Erythroblast (primary cell): ENCODE measurements at regions not wholly inside any gene's neighbourhood (a gene's known extent, or its start where the extent isn't known, plus 50 kb on each side); places are given as distances from the start of the nearest gene placed in this dataset.

ENCODE experiments used
- DNase-seq, 2 experiments: peaks; one replicate each; lab custom pipeline; 2025; lab: John Stamatoyannopoulos, UW
- GATA1 ChIP-seq: IDR thresholded peaks from 2 replicates; pipeline ENCODE4 v1.6.1; 2011; ENCODE audit warnings: low read depth, mild to moderate bottlenecking, control low read depth, low read length, moderate library complexity
- POLR2A ChIP-seq: IDR thresholded peaks from 2 replicates; pipeline ENCODE4 v1.6.1; 2011; ENCODE audit warnings: mild to moderate bottlenecking, low read length

- DNase-seq: no peak
- TF ChIP-seq POLR2A (no peak), GATA1 (no peak)
These were observed 522.4 kb downstream of the KCTD12 start for GRCh38 chr13:76363682-76364289.

GRCh38 chr13:76361868-76362267 is 524.3 kb downstream of the KCTD12 start:
- TF ChIP-seq POLR2A (no peak), GATA1 (no peak)
- DNase-seq: no peak

GRCh38 chr13:76351541-76352229 is 534.5 kb downstream of the KCTD12 start:
- TF ChIP-seq GATA1: no peak
- TF ChIP-seq POLR2A: no peak
- DNase-seq: no peak

GRCh38 chr13:76350399-76350798 is 535.8 kb downstream of the KCTD12 start:
- TF ChIP-seq GATA1 (no peak), POLR2A (no peak)
- DNase-seq: no peak

- no peak for DNase-seq
These were observed 536.5 kb downstream of the KCTD12 start for GRCh38 chr13:76349700-76350099.

GRCh38 chr13:76339649-76340048 is 546.6 kb downstream of the KCTD12 start:
- no peak for TF ChIP-seq POLR2A
- no peak for TF ChIP-seq GATA1
- no peak for DNase-seq

More at GRCh38 chr13:76349700-76350099, 536.5 kb downstream of the KCTD12 start:
- TF ChIP-seq GATA1 (no peak), POLR2A (no peak)

GRCh38 chr13:76338003-76338402 is 548.2 kb downstream of the KCTD12 start:
- no peak for DNase-seq
- TF ChIP-seq GATA1 (no peak), POLR2A (no peak)

GRCh38 chr13:76336889-76337844 is 549.0 kb downstream of the KCTD12 start:
- TF ChIP-seq GATA1 (no peak), POLR2A (no peak)
- no peak for DNase-seq

GRCh38 chr13:76335463-76335862 is 550.7 kb downstream of the KCTD12 start:
- TF ChIP-seq POLR2A (no peak), GATA1 (no peak)
- no peak for DNase-seq

- no peak for DNase-seq
- TF ChIP-seq GATA1 (no peak), POLR2A (no peak)
These were observed 554.1 kb downstream of the KCTD12 start for GRCh38 chr13:76331943-76332712.

GRCh38 chr13:76330761-76331160 is 555.4 kb downstream of the KCTD12 start:
- TF ChIP-seq POLR2A (no peak), GATA1 (no peak)
- no peak for DNase-seq

GRCh38 chr13:76329866-76330580 is 556.2 kb downstream of the KCTD12 start:
- no peak for TF ChIP-seq POLR2A
- no peak for TF ChIP-seq GATA1
- no peak for DNase-seq

GRCh38 chr13:76329004-76329403 is 557.2 kb downstream of the KCTD12 start:
- TF ChIP-seq GATA1: no peak
- TF ChIP-seq POLR2A: no peak
- DNase-seq: no peak
